LNCaP clone FGC (cell line): ENCODE measurements at regions not wholly inside any gene's neighbourhood (a gene's known extent, or its start where the extent isn't known, plus 50 kb on each side); places are given as distances from the start of the nearest gene placed in this dataset.

Experiments used
- DNase-seq: peaks from one replicate; pipeline ENCODE4 v3.0.0-alpha.2; 2011; ENCODE audit warnings: low read depth
- H3K4me3 ChIP-seq: 2 replicates; pipeline ENCODE4 v1.5.1; 2011; ENCODE audit warnings: mild to moderate bottlenecking, low read depth, low read length, control low read depth
- CTCF ChIP-seq: IDR thresholded peaks from 2 replicates; pipeline ENCODE4 v1.5.1; 2012; ENCODE audit warnings: mild to moderate bottlenecking; ENCODE audit not compliant: control insufficient read depth, insufficient read depth; ENCODE audit errors: extremely low read depth

GRCh38 chr1:219039017-219039681 is 134.5 kb upstream of the LYPLAL1 start:
- DNase-seq: no peak
- no peak for TF ChIP-seq CTCF
- no peak overlapping the region for H3K4me3 ChIP-seq

GRCh38 chr1:219039682-219040154 is 134.0 kb upstream of the LYPLAL1 start:
- H3K4me3 ChIP-seq: no peak overlapping the region
- DNase-seq: no peak
- TF ChIP-seq CTCF: no peak

- no peak overlapping the region for H3K4me3 ChIP-seq
- DNase-seq: no peak
- TF ChIP-seq CTCF: no peak
These were observed 133.4 kb upstream of the LYPLAL1 start for GRCh38 chr1:219040291-219040690.

GRCh38 chr1:219041141-219041540 is 132.5 kb upstream of the LYPLAL1 start:
- no peak for TF ChIP-seq CTCF
- DNase-seq: no peak
- H3K4me3 ChIP-seq: no peak overlapping the region

- no peak for TF ChIP-seq CTCF
- H3K4me3 ChIP-seq: no peak overlapping the region
- DNase-seq: no peak
These were observed 131.9 kb upstream of the LYPLAL1 start for GRCh38 chr1:219041818-219042217.

GRCh38 chr1:219042769-219043168 is 130.9 kb upstream of the LYPLAL1 start:
- no peak for TF ChIP-seq CTCF
- no peak for DNase-seq
- H3K4me3 ChIP-seq: no peak overlapping the region

GRCh38 chr1:219045246-219045645 is 128.4 kb upstream of the LYPLAL1 start:
- DNase-seq: no peak
- TF ChIP-seq CTCF: no peak
- no peak overlapping the region for H3K4me3 ChIP-seq
